Right ventricle myocardium superior (tissue), 1 donor: ENCODE measurements at regions not wholly inside any gene's neighbourhood (a gene's known extent, or its start where the extent isn't known, plus 50 kb on each side); places are given as distances from the start of the nearest gene placed in this dataset.
"Not testable (repeated sequence)": the region's sequence is repeated elsewhere in the genome, so short reads cannot be mapped to it uniquely, and the experiment has no call there.

Source experiments
- ATAC-seq: fragments of 200-7000 bp; cut with Tn5 transposase; one replicate; pipeline ENCODE4 v1.9.1; 2020; ENCODE audit warnings: mild to moderate bottlenecking; ENCODE audit not compliant: poor library complexity
- DNase-seq: peaks from one replicate; pipeline ENCODE4 v3.0.0-alpha.2; 2020
- intact Hi-C: fragments of 100-400 bp; cut with DNase I; formaldehyde crosslinking; loops from one replicate; pipeline ENCODE4 v1.11.2; 2022
- donor health status: DM: no; HTN: yes; CAD: no; lungs with severe emphysema.

DNA sequence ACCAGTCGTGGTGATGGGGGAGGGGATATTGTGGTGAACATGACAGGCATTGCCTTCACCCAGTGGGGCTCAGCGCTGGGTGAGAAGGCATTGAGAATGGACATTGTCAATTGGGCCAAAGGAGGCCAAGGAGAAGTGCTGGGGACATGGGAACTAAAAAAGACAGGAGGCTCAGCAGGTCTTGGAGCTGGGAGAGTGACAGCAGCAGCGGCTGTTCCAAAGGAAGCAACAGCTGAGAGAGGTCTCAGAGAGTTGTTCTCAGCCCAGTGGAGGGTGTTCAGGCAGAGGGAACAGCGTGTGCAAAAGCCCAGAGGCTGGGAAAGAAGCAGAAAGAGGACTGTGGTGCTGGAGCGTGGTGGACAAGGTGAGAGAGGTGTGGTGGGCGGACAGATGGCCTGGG is 56.6 kb upstream of the ASNS start:
- ATAC-seq, intact Hi-C loops: not testable (repeated sequence)

DNA sequence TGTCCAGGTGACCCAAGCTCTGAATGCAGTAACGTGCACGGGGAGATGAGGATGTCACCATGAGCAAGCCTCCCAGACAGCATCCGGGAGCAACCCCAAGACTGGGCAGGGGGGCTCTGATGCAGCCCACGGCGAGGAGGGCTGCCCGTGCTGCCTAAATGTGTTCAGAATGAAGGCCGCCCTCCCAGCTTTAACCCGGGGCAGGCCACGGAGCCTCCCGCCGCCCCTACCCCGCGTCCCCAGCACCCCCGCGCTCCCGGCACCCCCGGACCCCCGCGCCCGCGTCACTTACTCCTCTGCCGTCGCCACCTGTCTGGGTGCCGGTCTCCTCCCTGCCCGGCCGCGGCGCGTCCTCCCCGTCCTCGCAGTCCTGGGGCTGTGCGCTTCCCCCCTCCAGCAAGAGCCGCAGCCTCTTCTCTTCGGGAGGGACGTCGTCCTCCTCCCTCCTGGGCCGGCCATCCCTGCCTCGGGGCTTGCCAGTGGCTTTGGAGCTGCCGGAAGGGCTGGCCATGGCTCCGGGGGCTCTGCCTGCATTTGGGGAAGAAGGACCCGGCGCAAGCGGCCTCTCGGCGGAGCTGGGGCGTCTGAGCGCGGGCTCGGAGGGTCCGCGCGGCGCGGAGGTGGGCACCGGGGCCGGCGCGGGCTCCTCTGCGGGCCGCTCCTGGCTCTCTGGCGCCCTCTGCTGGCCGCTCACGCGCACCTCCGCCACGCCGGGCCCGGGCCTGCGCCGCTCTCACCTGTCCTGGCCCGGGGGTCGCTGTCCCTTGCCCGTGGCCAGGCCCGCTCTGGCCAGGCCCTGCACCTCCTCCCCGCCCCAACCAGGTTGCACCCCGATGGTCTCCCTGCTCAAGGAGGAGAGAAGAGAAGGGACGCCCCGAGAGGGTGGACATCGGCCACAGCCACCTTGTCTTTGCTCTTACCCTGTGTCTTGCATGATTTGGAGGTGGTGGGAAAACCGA is 55.9 kb upstream of the ASNS start:
- ATAC-seq, intact Hi-C loops: not testable (repeated sequence)
- peak; percentile 58 for DNase-seq

More for the DNA sequence above, 56.6 kb upstream of the ASNS start:
- DNase-seq: not testable (repeated sequence)
